Gastroesophageal sphincter (tissue), 4 donors: ENCODE measurements at regions not wholly inside any gene's neighbourhood (a gene's known extent, or its start where the extent isn't known, plus 50 kb on each side); places are given as distances from the start of the nearest gene placed in this dataset.
A peak's percentile ranks its signal among the peaks of the same experiment; 100 is the strongest.

ENCODE experiments used
- ATAC-seq: fragments of 150-250 bp; one replicate; pipeline ENCODE4 v1.9.1; 2016; ENCODE audit warnings: mild to moderate bottlenecking, moderate library complexity
- H3K27ac ChIP-seq, 4 donors: fragments of 200-600 bp; sonication (generic) in 3 of 4; 1 replicate in 3 of 4; 2 replicates in 1 of 4; pipeline ENCODE4 v1.5.1; 2016 to 2019
- H3K27me3 ChIP-seq: fragments of 200-600 bp; sonication (generic); one replicate; pipeline ENCODE4 v1.5.1; 2019
- H3K36me3 ChIP-seq, 2 donors: fragments of 200-600 bp; sonication (generic); one replicate each; pipeline ENCODE4 v1.5.1; 2019; ENCODE audit warnings: control low read depth in 1 of 2
- H3K4me1 ChIP-seq, 3 donors: fragments of 200-600 bp; sonication (generic); 1 replicate in 2 of 3; 2 replicates in 1 of 3; pipeline ENCODE4 v1.5.1; 2016 to 2019; ENCODE audit warnings: control low read depth in 2 of 3
- H3K4me3 ChIP-seq, 2 donors: fragments of 200-600 bp; sonication (generic); one replicate each; pipeline ENCODE4 v1.5.1; 2019; ENCODE audit warnings: mild to moderate bottlenecking in 1 of 2, moderate library complexity in 1 of 2
- H3K9me3 ChIP-seq, 3 donors: fragments of 200-600 bp; sonication (generic); one replicate each; pipeline ENCODE4 v1.5.1; 2017 to 2019; ENCODE audit warnings: control low read depth in 2 of 3
- EP300 ChIP-seq: sonication (generic); formaldehyde crosslinking; IDR thresholded peaks from one replicate; pipeline ENCODE4 v1.6.1; 2017; ENCODE audit warnings: antibody characterized with exemption, mild to moderate bottlenecking
- POLR2A ChIP-seq, 2 donors: fragments of 450-650 bp; IDR thresholded peaks; one replicate each; pipeline ENCODE4 v1.6.1; 2017; ENCODE audit warnings: antibody characterized with exemption in 2 of 2, mild to moderate bottlenecking in 2 of 2, moderate library complexity in 1 of 2
- POLR2AphosphoS5 ChIP-seq: sonication (generic); formaldehyde crosslinking; IDR thresholded peaks from one replicate; pipeline ENCODE4 v1.6.1; 2017; ENCODE audit warnings: antibody characterized with exemption
- WGBS, 2 donors: methylation state at CpG; one replicate each; pipeline ENCODE4 v1.1.5; 2018; ENCODE audit warnings: low coverage in 1 of 2; 5-methylcytosine and 5-hydroxymethylcytosine counted together
- TF ChIP-seq, protein P1 (sequence below), 4 experiments: fragments of 200-600 bp in 2 of 4; fragments of 450-650 bp in 2 of 4; sonication (generic) in 1 of 4; IDR thresholded peaks; one replicate each; pipeline ENCODE4 v1.5.1; 2017 to 2019; ENCODE audit warnings: antibody characterized with exemption in 4 of 4, mild to moderate bottlenecking in 2 of 4, moderate library complexity in 2 of 4

DNA sequence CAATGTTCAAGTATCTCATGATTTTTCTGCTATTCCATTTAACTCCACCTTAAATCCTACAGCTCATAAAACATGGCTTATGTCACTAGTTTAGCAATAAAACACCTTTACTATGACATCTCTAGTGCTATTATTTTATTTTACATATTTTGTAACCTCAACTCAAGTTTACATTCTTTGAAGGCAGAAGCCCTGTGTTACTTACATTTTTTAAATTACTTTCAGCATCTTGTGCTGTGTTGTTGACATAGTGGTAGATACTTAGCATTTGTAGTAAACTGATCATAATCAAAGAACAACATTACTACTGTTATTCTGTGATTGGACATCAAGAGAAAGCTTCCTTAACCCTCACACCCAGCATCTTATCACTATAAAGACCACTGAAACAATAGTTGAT, 216.1 kb downstream of the BMP4 start:
- no peak for TF ChIP-seq POLR2A (IDR thresholded peaks at IDR 0.05)
- TF ChIP-seq, protein P1, sequence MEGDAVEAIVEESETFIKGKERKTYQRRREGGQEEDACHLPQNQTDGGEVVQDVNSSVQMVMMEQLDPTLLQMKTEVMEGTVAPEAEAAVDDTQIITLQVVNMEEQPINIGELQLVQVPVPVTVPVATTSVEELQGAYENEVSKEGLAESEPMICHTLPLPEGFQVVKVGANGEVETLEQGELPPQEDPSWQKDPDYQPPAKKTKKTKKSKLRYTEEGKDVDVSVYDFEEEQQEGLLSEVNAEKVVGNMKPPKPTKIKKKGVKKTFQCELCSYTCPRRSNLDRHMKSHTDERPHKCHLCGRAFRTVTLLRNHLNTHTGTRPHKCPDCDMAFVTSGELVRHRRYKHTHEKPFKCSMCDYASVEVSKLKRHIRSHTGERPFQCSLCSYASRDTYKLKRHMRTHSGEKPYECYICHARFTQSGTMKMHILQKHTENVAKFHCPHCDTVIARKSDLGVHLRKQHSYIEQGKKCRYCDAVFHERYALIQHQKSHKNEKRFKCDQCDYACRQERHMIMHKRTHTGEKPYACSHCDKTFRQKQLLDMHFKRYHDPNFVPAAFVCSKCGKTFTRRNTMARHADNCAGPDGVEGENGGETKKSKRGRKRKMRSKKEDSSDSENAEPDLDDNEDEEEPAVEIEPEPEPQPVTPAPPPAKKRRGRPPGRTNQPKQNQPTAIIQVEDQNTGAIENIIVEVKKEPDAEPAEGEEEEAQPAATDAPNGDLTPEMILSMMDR (IDR thresholded peaks at IDR 0.05): no peak
- no peak for TF ChIP-seq POLR2AphosphoS5
- no peak for TF ChIP-seq EP300
- H3K9me3 ChIP-seq: no peaks in the 10 kb centered on the region
- ATAC-seq: no peak

DNA sequence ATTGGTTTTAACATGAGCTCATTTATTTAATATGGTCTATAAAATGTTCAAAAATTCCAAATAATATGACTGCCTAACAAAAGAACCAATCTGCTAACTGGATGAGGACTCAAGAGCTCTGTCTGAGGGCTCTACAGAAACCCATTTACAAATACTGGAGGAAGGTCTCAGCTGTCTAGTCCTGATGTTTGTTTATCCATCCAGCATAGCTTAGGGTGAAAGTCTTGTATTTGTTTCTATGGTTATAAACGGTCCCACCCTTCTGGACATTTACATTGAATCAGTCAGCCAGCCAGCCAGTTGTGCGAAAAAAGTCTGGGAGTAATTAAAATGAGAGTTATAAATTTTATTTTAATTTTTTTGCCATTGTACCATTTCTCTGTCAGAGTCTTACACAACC, 220.7 kb downstream of the BMP4 start:
- WGBS, 2 donors: 51 to 85% methylated on average over 2 of the region's 2 CpGs
- Histone ChIP-seq H3K4me3 (no peak overlapping the region), H3K36me3 (no peaks in the 10 kb centered on the region), H3K27me3 (no peaks in the 10 kb centered on the region), H3K4me1 (no peaks in the 10 kb centered on the region), H3K9me3 (no peaks in the 10 kb centered on the region), H3K27ac (no peak overlapping the region)
- ATAC-seq: no peak
- TF ChIP-seq POLR2A (IDR thresholded peaks at IDR 0.05) (no peak), EP300 (no peak), POLR2AphosphoS5 (no peak)
- TF ChIP-seq, protein P1 (IDR thresholded peaks at IDR 0.05): no peak

More for the DNA sequence above, 216.1 kb downstream of the BMP4 start:
- Histone ChIP-seq H3K27me3 (no peaks in the 10 kb centered on the region), H3K4me3 (no peak overlapping the region), H3K4me1 (peaks cover 0 to 6% (median 0%) of the 10 kb centered on the region in 3 donors), H3K36me3 (no peaks in the 10 kb centered on the region), H3K27ac (no peak overlapping the region)

DNA sequence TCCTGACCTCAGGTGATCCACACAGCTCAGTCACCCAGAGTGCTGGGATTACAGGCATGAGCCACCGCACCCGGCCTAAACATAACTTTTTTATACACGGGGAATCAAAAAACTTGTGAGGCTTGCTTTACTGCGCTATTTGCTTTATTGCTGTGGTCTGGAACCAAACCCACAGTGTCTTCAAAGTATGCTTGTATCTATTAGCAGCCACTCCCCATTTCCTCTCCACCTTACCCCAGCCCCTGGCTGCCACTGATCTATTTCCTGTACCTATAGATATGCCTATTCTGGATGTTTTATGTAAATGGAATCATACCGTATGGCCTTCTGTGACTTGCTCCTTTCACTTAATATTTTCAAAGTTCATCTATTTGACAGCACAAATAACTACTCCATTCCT, 233.4 kb downstream of the BMP4 start:
- Histone ChIP-seq H3K9me3 (peaks cover 0 to 10% (median 0%) of the 10 kb centered on the region in 3 donors), H3K27ac (no peak overlapping the region), H3K4me3 (no peak overlapping the region), H3K4me1 (no peaks in the 10 kb centered on the region), H3K27me3 (no peaks in the 10 kb centered on the region), H3K36me3 (no peaks in the 10 kb centered on the region)
- TF ChIP-seq POLR2A (IDR thresholded peaks at IDR 0.05) (no peak), EP300 (no peak), POLR2AphosphoS5 (no peak)
- TF ChIP-seq, protein P1 (IDR thresholded peaks at IDR 0.05): no peak
- WGBS, 2 donors: 94 to 97% methylated on average over 3 to 4 of the region's 5 CpGs
- no peak for ATAC-seq

DNA sequence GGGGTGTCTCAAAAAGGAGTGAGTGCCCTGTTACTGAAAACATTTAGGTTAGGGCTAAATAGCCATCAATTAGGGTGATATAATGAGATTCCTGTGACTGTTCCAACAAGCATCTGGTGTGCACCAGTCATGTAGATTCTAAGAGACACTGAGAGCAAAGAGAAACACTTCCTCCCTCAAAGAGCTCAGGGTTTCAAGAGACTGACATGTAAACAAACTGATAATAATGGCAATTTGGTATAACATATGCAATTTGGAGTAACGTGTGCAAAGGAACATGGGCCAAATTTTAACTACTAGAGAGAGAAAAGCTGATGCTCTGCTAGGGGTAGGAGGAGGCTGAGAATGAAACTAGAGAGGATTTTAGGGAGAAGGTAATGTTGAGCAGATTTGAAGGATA, 237.1 kb downstream of the BMP4 start:
- peaks cover 0 to 3% (median 0%) of the 10 kb centered on the region in 3 donors for H3K4me1 ChIP-seq

DNA sequence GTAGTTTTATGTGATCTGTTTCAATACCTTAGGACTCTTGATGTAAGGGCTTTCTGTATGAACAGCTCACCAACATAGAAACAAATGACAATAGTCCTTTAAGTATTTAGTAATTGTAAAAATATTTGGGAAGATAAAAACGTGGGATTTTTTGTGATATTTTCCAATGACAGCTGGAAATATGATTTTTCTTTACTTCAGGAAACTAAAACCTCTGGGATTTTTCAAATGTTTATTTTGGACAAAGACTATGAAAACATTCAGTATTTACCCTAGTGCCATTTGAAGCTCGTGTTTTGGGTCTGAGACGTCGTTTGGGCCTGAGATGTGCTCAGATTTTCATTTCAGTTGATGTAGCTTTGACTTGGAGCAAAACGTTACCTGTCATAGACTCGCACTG, 240.0 kb downstream of the BMP4 start:
- WGBS, 2 donors: 34 to 49% methylated on average over 6 of the region's 6 CpGs
- Histone ChIP-seq H3K9me3 (peaks cover 0 to 3% (median 0%) of the 10 kb centered on the region in 3 donors), H3K4me1 (peaks cover 0 to 3% (median 0%) of the 10 kb centered on the region in 3 donors), H3K27ac (peak overlapping the region in 1 of 4 donors; percentile 21), H3K36me3 (no peaks in the 10 kb centered on the region), H3K4me3 (no peak overlapping the region), H3K27me3 (no peaks in the 10 kb centered on the region)
- TF ChIP-seq POLR2AphosphoS5 (no peak), POLR2A (IDR thresholded peaks at IDR 0.05) (no peak), EP300 (no peak)
- TF ChIP-seq, protein P1 (IDR thresholded peaks at IDR 0.05): no peak
- ATAC-seq: no peak

More for the DNA sequence above, 237.1 kb downstream of the BMP4 start:
- H3K36me3 ChIP-seq: no peaks in the 10 kb centered on the region
- H3K27ac ChIP-seq: no peak overlapping the region
- TF ChIP-seq POLR2AphosphoS5: no peak
- TF ChIP-seq POLR2A (IDR thresholded peaks at IDR 0.05): no peak
- TF ChIP-seq, protein P1 (IDR thresholded peaks at IDR 0.05): no peak
- no peak for TF ChIP-seq EP300
- no peak for ATAC-seq
- WGBS, 2 donors: 20 to 27% methylated on average over 1 of the region's 1 CpG
- no peaks in the 10 kb centered on the region for H3K27me3 ChIP-seq
- no peak overlapping the region for H3K4me3 ChIP-seq
- H3K9me3 ChIP-seq: peaks cover 0 to 10% (median 0%) of the 10 kb centered on the region in 3 donors
